HG02938 (cell line): ENCODE measurements at regions not wholly inside any gene's neighbourhood (a gene's known extent, or its start where the extent isn't known, plus 50 kb on each side); places are given as distances from the start of the nearest gene placed in this dataset.
"Not testable (repeated sequence)": the region's sequence is repeated elsewhere in the genome, so short reads cannot be mapped to it uniquely, and the experiment has no call there.

Source experiments
- ATAC-seq: cut with Tn5 transposase; IDR thresholded peaks from one replicate; pipeline ENCODE4 v1.9.1; 2021; ENCODE audit warnings: mild to moderate bottlenecking, moderate library complexity; ENCODE audit not compliant: unreplicated experiment

GRCh38 chr14:22314183-22314820, 274.7 kb downstream of the DAD1 start:
- peak; percentile 77 for ATAC-seq

GRCh38 chr14:22313172-22313801, 275.7 kb downstream of the DAD1 start:
- ATAC-seq, result no peak

DNA sequence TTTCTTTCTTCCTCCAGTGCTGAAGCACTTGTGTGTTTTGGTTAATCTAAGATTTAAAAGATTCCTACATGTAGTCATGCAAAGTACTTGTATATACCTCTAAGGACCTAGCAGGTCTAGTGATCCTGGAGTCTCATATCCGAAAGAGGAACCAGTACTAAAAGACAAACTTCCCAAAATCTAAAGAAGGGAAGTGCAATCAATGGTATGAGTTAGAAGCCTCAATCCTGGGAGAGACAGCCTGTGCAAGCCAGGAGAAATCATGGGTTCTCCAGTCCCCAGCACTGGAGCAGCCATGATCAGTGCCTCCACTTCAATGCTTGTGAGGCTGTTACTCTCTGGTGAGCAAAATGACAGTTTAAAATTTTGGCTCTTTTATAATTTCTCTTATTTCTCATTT, 277.4 kb downstream of the DAD1 start:
- no peak for ATAC-seq

- ATAC-seq, result no peak
These were observed 283.4 kb downstream of the DAD1 start for GRCh38 chr14:22305607-22306006.

DNA sequence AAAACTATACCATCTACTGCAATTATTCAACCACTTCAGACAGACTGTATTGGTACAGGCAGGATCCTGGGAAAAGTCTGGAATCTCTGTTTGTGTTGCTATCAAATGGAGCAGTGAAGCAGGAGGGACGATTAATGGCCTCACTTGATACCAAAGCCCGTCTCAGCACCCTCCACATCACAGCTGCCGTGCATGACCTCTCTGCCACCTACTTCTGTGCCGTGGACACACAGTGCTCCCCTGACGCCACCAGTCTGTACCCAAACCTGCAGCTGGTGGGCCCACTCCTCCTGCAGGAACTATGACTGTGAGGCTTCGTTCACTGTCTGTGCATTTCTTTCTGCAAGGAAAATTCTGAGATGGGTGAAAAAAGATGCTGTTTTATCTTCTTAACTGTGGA, 284.7 kb downstream of the DAD1 start:
- ATAC-seq, result no peak

GRCh38 chr14:22303589-22304195, 285.3 kb downstream of the DAD1 start:
- ATAC-seq, result no peak

DNA sequence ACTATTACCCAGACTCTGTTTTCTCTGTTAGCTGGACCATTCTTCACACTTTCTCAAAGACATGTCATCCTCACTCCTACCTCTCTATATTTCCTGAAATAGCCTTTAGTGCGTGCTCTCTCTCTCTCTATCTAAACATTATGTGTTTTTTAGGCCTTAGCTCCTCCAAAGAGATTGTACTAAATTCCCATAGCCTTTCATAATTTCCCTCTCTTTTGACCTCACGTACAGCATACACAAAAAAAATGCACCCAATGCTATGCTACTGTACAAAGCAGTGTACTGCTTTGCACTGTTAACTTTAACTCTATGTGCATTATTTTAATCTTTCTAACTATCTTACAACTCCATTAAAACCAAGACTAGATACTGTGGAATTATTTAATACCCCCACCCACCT, 288.4 kb downstream of the DAD1 start:
- no peak for ATAC-seq

DNA sequence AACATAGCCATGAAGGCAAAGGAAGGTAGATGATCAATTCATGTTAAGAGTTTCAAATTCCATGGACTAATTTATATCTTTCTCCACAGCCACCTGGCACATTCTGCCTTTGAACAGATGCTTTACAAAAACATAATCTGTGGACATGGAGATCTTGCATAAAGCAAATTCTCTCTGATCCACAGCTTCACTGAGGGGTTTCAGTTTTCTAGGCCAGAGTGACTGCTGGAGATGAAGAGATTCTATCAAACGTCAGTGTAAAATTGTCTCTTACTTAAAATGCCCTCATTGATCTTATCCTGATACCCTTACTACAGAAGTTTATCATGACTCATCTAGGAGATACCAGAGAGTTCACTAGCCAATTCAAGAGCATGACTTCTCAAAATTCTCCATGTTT, 291.6 kb downstream of the DAD1 start:
- no peak for ATAC-seq

GRCh38 chr14:22296722-22297121, 292.3 kb downstream of the DAD1 start:
- no peak for ATAC-seq

DNA sequence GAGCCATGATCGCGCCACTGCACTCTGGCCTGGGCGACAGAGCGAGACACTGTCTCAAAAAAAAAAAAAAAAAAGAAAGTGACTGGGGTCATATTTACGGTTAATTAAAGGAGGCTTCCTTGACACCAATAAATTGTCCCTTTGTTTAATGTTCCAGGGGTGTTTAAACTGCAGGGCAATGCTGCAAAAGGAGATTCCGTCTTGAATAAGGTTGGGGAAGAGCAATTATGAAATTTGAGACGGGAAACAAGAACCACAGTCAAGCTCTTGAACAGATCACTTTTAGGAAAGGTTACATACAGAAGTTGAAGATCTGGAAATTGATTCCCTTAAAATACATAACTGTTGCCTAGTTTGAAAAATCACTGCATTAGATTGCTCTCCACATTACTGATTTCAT, 292.9 kb downstream of the DAD1 start:
- ATAC-seq, result no peak

GRCh38 chr14:22291406-22291805, 297.6 kb downstream of the DAD1 start:
- no peak for ATAC-seq

DNA sequence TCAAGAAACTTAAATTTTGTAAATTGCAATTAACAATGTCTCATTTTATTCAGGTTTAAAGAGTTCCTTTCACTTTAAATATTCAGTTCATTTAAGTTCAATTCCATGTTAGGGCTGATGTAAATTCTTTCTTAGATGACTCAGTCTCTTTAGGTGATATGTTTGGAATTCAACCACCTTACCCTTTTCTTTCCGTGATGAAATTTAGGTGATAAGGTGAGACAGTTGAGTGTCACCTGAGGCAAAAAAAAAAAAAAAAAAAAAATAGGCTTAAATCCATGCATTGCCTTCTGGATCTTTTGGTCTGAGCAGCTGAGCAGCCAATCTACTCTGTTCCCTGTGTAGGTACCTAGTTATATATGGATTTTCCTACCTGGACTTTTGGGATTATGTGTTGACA, 299.5 kb downstream of the DAD1 start:
- ATAC-seq, result no peak

DNA sequence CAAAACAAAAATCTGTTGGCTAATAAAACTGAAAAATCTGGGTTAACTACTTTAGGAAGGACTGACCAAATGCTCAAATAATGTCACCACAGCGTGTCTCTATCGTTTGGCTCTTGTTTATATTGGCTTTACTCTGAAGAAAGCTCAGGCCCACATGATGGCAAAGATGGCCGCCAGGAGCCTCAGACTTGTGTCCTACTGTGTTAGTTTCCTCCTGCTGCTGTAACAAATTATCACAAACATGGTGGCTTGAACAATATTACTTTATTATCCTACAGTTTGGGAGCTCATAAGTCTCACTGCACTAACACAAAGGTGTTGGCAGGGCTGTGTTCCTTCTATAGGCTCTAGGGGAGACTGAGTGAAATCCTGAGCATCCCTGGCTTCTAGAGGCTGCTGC, 303.0 kb downstream of the DAD1 start:
- ATAC-seq, result no peak

GRCh38 chr14:22282949-22283348, 306.1 kb downstream of the DAD1 start:
- no peak for ATAC-seq

GRCh38 chr14:22282417-22282816, 306.6 kb downstream of the DAD1 start:
- ATAC-seq, result no peak

GRCh38 chr14:22281447-22281874, 307.6 kb downstream of the DAD1 start:
- ATAC-seq, result not testable (repeated sequence)

DNA sequence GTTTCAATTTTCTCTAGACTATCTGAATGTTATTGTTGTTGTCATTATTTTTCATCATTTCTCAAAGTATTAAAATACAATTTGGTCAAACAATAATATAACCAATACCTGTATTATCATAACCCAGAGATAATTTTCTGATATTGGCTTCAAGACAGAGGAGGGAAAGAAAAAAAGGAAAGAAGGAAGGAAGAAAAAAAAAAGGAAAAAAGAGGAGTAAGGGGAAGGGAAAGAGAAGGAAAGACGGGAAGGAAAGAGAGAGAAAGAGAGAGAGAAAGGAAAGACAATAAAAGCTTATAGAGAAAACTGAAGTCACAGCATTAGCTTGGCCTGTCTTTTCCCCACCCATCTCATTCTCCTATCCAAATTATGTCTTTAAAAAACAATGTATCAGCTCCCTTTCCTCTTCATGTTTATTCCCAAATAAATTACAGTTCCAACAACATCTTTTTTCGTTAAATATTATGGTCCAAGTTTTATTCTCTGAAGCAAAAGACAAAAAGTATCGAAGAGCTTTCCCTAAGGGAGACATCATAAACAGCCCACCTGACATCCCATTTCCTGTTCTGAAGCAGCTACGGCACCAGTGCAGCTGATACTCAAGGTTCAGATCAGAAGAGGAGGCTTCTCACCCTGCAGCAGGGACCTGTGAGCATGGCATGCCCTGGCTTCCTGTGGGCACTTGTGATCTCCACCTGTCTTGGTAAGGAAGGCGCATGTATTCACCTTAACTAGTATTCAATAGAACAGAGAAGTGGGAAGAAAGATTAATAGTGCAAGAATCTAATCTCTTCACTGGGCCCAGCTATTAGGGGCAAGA, 308.3 kb downstream of the DAD1 start:
- no peak for ATAC-seq

GRCh38 chr14:22276913-22277816, 311.9 kb downstream of the DAD1 start:
- no peak for ATAC-seq

DNA sequence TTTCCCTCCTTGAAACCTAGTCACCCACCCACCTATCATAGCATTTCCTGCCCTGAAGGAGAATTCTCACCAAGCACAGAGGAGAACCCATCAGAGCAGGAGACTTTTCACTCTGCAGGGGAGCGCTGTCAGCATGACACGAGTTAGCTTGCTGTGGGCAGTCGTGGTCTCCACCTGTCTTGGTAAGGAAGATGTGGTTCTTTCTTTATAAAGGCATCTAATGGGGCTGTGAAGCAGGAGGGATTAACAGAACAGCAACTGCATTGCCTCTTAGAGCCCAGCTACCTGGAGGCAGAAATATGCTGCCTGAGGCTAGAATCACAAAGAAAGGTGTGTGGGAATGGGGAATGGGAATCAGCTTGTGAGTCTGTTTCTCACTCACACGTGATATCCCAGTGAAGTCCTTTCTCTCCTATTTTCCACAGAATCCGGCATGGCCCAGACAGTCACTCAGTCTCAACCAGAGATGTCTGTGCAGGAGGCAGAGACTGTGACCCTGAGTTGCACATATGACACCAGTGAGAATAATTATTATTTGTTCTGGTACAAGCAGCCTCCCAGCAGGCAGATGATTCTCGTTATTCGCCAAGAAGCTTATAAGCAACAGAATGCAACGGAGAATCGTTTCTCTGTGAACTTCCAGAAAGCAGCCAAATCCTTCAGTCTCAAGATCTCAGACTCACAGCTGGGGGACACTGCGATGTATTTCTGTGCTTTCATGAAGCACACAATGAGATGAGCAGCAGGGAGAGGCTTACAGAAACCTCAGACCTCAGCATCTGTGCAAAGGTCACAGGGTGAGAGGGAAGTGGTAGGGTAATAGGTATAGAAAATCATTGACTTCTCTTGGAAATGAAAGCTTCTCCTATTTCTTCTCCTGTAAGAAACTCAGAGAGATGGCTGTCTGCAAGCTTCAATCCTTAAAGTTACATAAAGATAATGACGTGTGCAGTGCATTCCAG, 316.9 kb downstream of the DAD1 start:
- ATAC-seq, result no peak
